GM19023 (cell line): ENCODE measurements at regions not wholly inside any gene's neighbourhood (a gene's known extent, or its start where the extent isn't known, plus 50 kb on each side); places are given as distances from the start of the nearest gene placed in this dataset.

ENCODE experiments used
- ATAC-seq: cut with Tn5 transposase; IDR thresholded peaks from one replicate; pipeline ENCODE4 v1.9.1; 2021; ENCODE audit warnings: mild to moderate bottlenecking, moderate library complexity; ENCODE audit not compliant: unreplicated experiment

DNA sequence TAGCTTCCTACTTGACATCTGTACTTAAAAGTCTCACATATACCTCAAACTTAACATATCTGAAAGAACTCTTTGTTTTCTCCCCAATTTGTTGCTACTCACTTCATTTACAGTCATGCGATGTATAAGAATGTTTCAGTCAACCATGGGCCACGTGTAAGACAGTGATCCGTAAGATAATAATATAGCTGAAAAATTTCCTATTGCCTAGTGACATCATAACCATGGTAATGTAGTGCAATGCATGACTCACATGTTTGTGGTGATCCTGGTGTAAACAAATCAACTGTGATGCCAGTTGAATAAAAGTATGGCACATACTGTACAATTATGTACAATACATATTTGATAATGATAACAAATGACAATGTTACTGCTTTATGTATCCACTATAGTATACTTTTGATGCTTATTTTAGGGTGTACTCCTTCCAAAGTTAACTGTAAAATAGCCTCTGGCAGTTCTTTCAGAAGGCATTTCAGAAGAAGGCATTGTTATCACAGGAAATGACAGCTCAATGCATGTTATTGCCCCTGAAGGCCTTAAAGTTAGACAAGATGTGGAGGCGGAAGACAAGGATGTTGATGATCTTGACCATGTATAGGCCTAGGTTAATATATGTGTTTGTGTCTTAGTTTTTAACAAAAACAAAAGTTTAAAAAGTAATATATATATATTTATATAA, 579.0 kb downstream of the EPHA7 start:
- no peak for ATAC-seq

DNA sequence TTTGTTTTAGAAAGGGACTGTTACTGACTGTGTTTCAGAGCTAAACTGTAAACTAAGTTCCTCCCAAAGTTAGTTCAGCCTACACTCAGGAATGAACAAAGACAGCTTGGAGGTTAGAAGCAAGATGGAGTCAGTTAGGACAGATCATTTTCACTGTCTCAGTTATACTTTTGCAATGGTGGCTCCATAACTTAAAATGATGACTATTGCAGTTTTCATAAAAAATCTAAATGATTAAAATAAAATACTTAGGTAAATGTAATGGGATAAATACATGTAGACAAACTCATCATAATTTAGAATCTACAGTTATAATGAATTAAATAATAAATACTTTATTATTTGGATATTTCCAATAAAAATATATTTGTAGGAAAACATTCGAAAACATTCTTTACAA, 590.6 kb downstream of the EPHA7 start:
- ATAC-seq: no peak

DNA sequence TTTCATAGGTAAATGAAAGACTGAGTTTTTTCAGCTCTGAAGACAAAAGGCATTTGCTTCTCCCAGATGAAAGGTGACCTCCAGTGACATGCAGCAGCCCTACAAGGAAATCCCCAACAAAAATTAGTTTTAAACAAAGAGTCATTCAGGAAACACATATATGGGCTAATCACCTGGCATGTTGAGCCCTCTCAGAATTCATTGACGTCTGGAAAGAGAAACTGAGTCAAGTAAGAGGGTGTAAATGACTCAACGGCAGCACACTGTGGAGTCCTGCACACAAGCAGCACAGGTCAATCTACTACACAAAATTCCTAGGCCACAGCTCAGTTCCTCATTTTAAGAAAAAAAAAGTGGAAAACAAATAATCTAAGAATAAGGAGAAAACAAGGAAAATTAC, 592.3 kb downstream of the EPHA7 start:
- ATAC-seq: no peak

DNA sequence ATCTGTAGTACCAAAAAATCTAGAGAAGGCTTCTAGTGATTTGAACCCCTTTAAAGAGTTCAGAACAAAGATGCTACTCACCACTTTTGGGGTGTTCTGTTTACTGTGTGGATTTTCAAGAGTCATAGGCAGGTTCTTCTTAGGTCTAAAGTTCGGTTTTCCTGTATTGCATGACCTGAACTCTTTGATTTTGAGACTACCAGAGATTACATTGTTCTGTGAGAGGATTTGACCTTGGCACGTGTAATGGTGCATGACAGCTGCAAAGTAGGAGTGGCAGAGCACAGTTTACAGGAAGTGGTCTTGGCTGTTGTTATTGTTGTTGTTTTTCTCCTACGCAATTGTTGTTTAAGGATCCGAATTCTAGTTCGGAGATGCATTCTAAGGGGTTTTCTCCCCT, 592.7 kb downstream of the EPHA7 start:
- ATAC-seq: no peak

DNA sequence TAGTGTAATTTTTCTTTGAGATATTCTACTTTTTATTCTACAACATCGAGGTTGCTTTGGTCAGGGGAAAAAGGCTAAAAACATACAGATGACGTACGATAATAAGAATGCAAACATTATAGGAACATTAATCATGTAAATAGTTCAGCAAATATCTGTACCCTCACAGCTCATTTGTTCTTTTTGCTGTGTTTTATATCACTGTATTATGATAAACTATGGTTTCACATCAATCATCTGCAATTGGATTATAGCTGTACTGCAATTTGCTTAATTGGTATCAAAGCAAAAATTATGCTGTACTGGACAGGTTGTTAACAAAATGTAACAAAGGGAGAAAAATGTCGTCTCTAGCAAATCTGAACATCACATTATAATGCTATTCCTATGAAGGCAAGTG, 597.1 kb downstream of the EPHA7 start:
- no peak for ATAC-seq

DNA sequence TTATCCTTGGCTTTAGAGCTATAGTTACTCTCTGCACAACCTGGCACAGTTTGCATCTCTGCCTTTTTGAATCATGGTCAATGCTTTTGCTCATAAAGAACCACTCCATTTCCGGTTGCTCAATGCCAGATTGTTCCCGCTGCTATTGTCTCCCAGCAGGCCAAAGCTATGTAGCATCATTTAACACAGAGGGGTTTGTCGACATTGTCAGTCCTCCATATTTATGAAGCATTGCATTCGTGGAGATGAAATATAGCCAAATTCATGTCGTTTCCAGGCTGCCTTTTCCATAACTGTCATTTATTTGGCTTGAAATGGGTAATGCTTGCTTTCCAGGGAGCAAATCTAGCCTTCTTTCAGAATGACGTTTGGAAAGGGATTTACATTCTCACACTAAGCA, 598.8 kb downstream of the EPHA7 start:
- ATAC-seq: no peak

DNA sequence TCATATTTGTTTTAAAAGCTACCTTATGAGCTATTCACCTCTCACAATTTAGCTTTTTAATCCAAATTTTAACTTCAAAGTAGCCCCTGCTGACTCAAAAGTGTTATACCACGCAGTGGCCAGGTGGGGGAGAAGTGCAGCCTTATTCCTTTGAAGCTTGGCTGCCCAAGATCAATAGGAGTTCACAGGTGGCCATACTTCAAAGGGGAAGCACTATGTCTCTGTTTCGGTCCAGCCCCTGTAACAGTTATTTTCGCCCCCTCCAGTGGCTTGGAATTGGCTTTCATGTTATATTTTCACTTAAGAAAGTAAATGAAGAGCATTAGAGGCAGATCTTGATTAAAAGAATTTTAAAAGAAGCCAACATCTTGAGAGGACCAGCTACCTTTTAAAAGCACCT, 608.4 kb downstream of the EPHA7 start:
- peak; percentile 98 for ATAC-seq

DNA sequence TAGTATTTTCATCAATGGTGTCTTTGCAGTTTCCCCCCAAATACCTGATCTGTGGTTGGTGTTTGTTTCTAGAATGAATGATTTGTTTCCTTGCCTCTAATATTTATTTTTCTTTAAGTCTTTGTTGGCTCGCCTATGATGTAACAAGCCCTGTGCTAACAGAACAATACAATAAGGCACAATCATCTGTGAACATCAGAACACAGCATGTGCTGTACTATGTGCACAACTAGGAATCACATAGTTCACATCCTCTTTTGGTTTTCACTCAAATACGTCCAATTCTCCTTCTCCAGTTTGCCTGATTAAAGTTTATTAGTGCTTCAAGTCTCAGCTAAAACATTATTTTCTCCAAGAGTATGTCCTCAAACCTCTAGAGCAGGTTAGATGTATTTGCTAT, 613.1 kb downstream of the EPHA7 start:
- ATAC-seq: no peak

DNA sequence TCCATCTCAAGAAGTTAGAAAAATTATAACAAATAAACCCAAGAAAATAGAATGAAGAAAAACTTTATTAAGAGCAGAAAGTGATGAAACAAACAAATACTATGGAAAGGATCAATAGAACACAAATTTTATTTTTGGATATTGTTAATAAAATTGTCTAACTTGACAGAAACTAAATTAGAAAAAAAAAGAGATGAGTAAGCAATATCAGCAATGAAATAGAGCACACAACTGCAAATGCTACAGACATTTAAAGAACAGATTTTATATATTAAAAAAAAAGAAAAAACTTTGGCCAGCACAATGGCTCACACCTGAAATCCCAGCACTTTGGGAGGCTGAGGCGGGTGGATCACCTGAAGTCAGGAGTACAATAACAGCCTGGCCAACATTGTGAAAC, 628.0 kb downstream of the EPHA7 start:
- no peak for ATAC-seq

DNA sequence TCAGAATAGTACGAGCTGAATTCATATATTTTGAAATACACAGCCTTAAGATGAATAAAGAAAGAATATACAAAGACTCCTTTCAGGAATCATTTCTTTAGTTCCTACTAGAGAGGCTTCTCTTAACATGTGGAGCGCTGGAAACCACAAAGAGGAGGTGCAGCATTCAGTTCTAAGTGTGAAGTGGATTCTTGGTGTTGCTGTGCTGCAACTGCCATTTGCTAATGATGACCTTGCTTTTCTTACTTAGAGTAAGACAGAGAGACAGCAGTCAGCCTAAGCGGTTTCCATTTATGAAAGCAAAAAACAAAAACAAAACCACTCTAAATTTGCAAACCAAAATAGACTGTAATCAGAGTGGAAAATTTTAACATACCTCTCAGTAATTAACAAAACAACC, 629.0 kb downstream of the EPHA7 start:
- no peak for ATAC-seq

DNA sequence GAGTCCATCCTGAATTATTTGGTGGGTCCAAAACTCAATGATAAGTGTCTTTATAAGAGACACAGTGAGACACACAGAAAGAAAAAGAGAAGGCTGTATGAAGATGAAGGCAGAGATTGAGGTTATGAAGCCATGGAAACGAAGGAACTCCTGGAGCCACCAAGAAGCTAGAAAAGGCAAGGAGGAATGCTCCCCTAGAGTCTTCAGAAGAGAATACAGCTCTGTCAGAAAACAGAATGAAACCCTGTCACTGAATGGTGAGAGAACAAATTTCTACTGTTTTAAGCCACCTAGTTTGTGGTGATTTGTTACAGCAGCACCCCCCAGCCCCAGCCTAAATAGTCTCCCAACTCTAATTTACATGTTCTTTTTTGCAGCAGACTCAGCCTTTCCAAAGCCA, 635.1 kb downstream of the EPHA7 start:
- no peak for ATAC-seq

DNA sequence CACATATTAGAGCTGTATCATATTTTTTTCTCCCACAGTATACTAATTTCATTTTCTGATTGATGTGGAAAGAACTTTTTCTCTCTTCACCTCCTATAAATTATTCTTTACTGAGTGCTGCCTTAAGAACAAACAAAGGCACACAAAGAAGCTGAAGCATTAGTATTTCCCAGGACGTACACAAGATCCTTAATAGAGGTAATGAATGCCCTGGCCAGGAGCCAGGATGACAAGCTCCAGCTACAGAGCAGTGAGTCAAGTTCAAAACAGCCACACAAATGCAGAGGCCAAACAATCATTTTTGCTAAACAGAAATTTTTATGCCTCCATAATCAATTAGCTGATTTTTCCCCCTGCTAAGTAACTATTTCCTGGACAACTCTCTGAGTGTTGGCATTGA, 639.6 kb downstream of the EPHA7 start:
- no peak for ATAC-seq

DNA sequence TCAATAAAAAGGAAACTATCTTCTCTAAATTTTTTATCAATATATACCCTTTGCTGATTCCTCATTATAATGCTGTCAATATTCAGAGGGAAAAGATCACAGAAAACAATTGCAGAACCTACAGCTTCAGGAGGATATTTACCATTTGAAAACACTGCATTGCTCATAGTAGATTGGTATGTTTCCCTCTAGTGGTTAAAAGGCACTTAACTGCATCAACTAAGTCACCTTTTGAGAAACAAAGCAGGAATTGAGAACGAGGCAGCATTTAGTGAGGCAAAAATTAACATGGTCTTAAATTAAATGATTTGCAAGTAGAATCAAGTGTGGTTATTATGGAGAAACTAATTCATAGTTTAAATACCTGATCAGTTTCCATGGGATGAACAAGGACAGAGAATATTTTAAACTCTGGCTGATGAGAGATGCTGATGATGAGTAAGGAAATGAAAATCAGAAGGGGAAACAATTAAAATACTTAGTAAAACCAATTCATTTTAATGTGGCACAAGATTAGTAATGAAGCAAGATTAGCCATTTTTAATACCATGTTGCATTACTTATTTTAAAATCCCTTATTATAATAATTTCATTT, 642.1 kb downstream of the EPHA7 start:
- ATAC-seq: no peak

DNA sequence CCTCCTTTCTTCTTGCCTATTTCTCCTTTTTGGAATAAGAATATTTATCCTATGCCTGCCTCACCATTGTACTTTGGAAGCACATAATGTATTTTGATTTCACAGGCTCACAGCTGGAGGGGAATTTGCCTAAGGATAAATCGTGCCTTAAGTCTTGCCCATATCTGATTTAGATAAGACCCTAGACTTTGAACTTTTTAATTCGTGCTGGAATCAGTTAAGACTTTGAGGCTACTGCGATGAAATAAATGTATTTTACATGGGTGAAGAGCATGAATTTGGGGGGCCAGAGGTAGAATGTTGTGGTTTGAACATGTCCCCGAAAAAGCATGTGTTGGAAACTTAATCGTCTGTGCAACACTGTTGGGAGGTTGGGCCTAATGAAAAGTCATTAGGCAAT, 648.8 kb downstream of the EPHA7 start:
- no peak for ATAC-seq

DNA sequence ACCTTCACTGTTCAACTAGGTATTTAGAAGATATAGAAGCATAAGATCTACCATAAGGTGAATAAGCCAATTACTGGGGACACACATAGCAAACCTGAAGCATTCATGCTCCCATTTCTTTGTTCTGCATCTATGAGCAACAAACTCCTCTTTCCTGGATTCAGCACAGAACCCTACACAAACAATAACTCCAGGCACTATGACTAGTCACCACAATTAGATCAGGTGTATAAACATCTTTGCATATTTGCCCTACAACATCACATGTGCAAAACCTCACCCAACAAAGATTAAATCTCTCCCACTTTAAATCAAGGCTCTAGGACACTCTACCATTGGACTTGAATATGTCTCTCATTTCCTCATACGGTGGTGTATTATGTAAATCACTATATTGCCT, 652.3 kb downstream of the EPHA7 start:
- no peak for ATAC-seq

DNA sequence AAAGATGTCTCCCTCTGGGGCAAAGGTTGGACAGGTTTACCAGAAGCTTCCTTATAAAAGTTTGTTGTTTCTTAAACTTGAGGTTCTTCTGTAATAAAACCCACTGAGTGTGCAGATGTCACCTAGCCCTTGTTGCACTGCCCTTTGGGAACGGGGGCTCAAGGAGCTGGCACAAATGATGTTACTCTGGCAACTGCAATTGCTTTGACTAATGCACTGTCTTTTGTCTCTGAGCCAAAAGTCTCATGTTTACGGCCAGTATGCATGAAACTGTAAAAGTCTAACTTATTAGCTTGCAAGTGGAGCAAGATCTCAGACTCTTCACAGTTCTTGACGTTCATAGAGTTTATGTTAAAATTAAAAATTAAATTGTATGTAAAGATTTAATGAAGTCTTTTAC, 655.7 kb downstream of the EPHA7 start:
- ATAC-seq: no peak

DNA sequence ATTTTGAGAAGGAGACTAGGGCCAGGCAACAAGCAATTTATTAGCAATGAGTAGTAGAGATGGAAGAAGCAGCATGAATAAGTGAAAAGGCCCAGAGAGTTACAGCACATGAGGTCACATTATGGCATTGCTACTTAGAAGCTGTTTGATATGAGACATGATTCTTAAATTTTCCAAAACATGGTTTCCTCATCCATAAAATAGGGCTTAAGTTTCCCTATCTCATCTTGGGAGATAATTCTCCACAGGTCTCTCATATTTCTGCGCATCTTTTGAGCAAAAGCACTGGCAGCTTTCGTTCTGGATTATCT, 656.1 kb downstream of the EPHA7 start:
- no peak for ATAC-seq

DNA sequence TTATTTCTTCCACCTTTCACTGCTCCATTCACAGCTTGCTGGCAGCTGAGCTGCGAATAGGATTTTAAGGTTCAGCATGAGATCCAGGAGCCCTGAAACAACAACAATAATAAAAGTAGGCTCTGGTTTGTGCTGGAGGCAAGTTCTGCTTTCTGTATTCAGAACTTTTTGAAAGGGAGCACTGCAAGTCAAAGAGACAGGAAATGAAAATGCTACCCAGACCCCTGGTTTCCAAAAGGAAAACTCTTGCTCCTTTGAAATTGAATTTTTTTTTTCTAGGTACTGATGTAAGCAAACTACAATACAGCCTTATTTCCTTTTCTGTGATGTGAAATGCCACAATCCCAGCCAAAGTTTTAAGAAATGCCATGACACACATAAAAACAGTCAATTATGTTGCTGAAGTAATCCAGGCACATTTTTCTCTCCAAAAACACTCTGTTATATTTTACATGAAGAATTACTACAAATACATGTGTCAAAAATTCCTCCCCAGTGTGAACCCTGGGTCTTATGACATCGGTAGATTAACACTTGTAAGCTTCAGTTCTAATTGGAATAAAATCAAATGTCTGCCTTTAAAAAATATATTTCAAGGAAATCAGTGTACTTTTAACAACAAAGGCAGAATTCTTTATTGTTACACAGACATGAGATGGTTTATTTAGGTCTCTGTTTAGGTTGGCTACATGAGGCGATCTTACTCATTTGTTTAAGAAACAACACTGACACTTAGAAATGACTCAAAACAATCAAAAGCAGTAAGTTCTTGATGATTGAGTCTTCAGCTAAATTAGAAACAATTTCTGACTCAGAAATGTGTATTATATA, 656.7 kb downstream of the EPHA7 start:
- no peak for ATAC-seq

DNA sequence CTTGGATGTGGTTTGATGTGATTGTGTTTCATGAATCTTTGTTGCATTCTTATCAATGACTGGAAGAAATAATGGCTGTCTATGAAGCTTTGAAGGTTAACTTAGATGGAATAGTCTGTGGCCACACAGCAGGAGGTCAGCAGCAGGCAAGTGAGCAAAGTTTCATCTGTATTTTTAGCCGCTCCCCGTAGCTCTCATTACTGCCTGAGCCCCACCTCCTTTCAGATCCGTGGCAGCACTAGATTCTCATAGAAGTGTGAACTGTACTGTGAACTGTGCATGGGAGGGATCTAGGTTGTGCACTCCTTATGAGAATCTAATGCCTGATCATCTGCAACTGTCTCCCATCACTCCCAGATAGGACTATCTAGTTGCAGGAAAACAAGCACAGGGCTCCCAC, 660.2 kb downstream of the EPHA7 start:
- no peak for ATAC-seq

DNA sequence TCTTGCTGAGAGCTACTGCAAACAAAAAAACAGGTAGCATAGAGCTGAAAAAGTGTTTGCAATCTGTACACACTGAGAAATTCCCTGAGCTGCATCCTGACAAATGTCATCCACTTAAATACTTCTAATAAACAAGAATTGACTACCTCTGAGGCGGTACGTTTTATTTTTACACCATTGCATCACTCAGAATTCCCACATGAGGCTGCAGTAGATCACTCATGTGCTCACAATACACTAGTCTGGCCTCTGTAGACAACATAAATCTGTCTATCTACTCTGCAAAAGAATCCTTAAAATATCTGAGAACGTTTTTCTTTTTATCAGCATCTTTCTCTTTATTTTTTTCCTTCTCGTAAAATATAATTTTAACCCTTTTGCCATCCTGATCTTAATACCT, 661.4 kb downstream of the EPHA7 start:
- no peak for ATAC-seq

DNA sequence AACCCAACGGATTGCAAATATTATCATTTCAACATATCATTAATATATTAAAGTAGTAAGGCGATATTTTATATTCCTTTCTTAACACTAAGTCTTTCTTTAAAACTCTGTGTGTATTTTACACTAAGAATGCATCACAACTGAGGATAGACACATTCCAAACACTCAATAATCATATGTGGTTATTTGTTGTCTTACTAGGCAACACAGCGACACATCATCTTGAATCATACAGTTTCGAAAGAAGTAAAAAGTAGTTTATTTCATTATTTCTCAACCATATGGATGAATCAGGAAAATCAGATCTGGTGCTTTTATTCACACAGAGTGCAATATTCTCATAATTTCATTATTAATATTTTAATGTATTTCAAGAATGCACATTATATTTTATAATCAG, 662.4 kb downstream of the EPHA7 start:
- no peak for ATAC-seq

DNA sequence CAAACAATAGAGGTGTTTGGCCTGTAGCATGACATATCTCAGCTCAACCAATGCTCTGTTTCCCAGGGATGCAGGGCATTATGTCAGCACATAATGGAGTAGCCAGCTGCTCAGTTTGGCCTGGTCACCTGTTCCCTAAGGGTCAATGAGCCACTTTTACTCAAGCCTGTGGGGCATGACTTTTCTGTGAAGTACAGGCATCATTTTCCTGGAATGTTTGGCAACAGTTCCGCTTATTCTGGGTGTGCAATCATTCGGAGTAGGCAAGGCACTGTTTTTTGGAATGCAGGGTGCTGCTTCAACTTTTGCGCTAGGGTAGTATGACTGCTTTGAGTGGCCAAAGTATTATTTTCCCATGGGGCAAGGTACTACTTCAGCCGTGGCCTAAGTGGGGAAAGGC, 665.4 kb downstream of the EPHA7 start:
- no peak for ATAC-seq
